H1 (cell line): ENCODE measurements at regions not wholly inside any gene's neighbourhood (a gene's known extent, or its start where the extent isn't known, plus 50 kb on each side); places are given as distances from the start of the nearest gene placed in this dataset.

ENCODE experiments used
- ATF3 ChIP-seq: IDR thresholded peaks from 2 replicates; pipeline ENCODE4 v1.6.1; 2011; ENCODE audit warnings: low read depth, mild to moderate bottlenecking, low read length; ENCODE audit not compliant: insufficient read depth
- CHD7 ChIP-seq: fragments of 300-600 bp; sonication (generic); IDR thresholded peaks from 2 replicates; pipeline ENCODE4 v1.7.1; 2012; ENCODE audit warnings: low read length, moderate library complexity, mild to moderate bottlenecking, inconsistent platforms; ENCODE audit not compliant: insufficient replicate concordance
- CREB1 ChIP-seq: IDR thresholded peaks from 2 replicates; pipeline ENCODE4 v1.6.1; 2012; ENCODE audit warnings: inconsistent platforms
- FOSL1 ChIP-seq: IDR thresholded peaks from 2 replicates; pipeline ENCODE4 v1.6.1; 2011; ENCODE audit warnings: mild to moderate bottlenecking, low read depth, low read length, moderate library complexity; ENCODE audit not compliant: insufficient read depth
- NRF1 ChIP-seq: IDR thresholded peaks from 2 replicates; pipeline ENCODE4 v1.6.1; 2011; ENCODE audit warnings: mild to moderate bottlenecking, low read depth, low read length, improper control_type of control experiment
- RBBP5 ChIP-seq: IDR thresholded peaks from 2 replicates; pipeline ENCODE4 v1.7.1; 2012; ENCODE audit warnings: low read depth, mild to moderate bottlenecking, inconsistent platforms, low read length, moderate library complexity, borderline replicate concordance
- RFX5 ChIP-seq: IDR thresholded peaks from 2 replicates; pipeline ENCODE4 v1.6.1; 2011; ENCODE audit warnings: low read depth, low read length, improper control_type of control experiment, borderline replicate concordance
- RXRA ChIP-seq: IDR thresholded peaks from 2 replicates; pipeline ENCODE4 v1.6.1; 2011; ENCODE audit warnings: low read depth, mild to moderate bottlenecking, low read length, moderate library complexity; ENCODE audit not compliant: insufficient read depth
- SIRT6 ChIP-seq: IDR thresholded peaks from one replicate; pipeline ENCODE4 v1.7.1; 2012; ENCODE audit warnings: low read length, inconsistent platforms
- TEAD4 ChIP-seq: IDR thresholded peaks from 2 replicates; pipeline ENCODE4 v1.6.1; 2012; ENCODE audit warnings: low read depth, low read length, inconsistent platforms, mixed read lengths
- YY1 ChIP-seq: IDR thresholded peaks from 2 replicates; pipeline ENCODE4 v1.6.1; 2011; ENCODE audit warnings: low read depth, mild to moderate bottlenecking, low read length

GRCh38 chr10:29214551-29214950, 74.3 kb upstream of the LYZL1 start (continued):
- TF ChIP-seq CHD7 (no peak), CREB1 (no peak), YY1 (no peak), NRF1 (no peak), SIRT6 (no peak), RFX5 (no peak), RBBP5 (no peak), TEAD4 (no peak), ATF3 (no peak), FOSL1 (no peak), RXRA (no peak)
